ENCODE measurements at regions not wholly inside any gene's neighbourhood (a gene's known extent, or its start where the extent isn't known, plus 50 kb on each side); places are given as distances from the start of the nearest gene placed in this dataset.

DNA sequence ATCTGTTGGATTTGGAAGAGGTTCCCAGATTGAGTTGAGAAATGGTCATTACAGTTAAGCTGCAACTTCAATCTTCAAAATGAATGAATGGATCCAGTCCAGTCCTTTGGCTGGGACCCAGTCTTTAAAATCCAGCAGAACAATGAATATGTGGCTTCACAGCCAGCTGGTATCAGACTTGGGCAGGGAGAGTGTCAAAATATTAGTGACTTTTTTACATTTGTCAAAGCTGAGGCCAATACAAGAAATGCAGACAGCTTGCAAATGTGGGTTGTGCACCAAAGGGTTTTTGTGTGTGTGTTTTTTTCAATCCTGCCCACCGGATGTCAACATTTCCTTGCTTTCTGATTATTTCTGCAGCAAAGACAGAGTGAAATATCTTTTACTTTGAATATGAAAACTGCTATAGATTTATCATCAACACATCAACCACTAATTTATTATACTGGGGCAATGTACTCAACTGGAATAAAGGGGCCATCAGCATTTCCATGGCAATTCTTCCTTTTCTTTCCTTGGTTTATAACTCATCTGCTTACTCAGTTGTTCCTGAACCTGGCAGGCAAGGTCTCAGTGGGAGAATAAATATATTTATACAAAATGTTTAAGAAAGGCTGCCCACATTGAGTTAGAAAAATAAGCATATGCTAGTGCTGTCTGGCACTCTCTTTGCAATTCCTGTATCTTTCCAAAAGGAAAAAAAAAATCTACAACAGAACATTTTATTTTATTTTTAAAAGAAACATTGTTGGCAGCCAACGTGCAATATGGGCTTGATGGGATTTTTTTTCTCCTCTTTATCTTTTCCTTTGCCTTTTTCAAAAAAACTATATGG lies 491.6 kb upstream of the C1orf87 start:
- TF ChIP-seq, protein P1, sequence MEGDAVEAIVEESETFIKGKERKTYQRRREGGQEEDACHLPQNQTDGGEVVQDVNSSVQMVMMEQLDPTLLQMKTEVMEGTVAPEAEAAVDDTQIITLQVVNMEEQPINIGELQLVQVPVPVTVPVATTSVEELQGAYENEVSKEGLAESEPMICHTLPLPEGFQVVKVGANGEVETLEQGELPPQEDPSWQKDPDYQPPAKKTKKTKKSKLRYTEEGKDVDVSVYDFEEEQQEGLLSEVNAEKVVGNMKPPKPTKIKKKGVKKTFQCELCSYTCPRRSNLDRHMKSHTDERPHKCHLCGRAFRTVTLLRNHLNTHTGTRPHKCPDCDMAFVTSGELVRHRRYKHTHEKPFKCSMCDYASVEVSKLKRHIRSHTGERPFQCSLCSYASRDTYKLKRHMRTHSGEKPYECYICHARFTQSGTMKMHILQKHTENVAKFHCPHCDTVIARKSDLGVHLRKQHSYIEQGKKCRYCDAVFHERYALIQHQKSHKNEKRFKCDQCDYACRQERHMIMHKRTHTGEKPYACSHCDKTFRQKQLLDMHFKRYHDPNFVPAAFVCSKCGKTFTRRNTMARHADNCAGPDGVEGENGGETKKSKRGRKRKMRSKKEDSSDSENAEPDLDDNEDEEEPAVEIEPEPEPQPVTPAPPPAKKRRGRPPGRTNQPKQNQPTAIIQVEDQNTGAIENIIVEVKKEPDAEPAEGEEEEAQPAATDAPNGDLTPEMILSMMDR (IDR thresholded peaks at IDR 0.05), result no peak
- no peak for TF ChIP-seq POLR2A (IDR thresholded peaks at IDR 0.05)
